ENCODE measurements at regions not wholly inside any gene's neighbourhood (a gene's known extent, or its start where the extent isn't known, plus 50 kb on each side); places are given as distances from the start of the nearest gene placed in this dataset.

GRCh38 chr15:95284933-95285421 lies 1045.5 kb upstream of the NR2F2 start:
- Histone ChIP-seq H3K4me2 (ENCODE audit: low read length) (no peak overlapping the region), H3K27me3 (ENCODE audit: control insufficient read depth, low read length) (no peaks in the 10 kb centered on the region), H3K9me3 (ENCODE audit: control insufficient read depth, insufficient read depth, low read length) (no peaks in the 10 kb centered on the region), H3K36me3 (ENCODE audit: control insufficient read depth, low read length) (no peaks in the 10 kb centered on the region), H4K20me1 (ENCODE audit: control insufficient read depth, insufficient read depth, low read depth, low read length) (no peaks in the 10 kb centered on the region), H3K4me1 (ENCODE audit: control insufficient read depth, low read length) (no peaks in the 10 kb centered on the region), H3K27ac (ENCODE audit: low read depth, low read length) (no peak overlapping the region), H3K9me2 (replicated peaks; ENCODE audit: control insufficient read depth, low read length) (no peaks in the 10 kb centered on the region), H3F3A (ENCODE audit: control insufficient read depth, insufficient read depth) (no peaks in the 10 kb centered on the region), H3K79me2 (ENCODE audit: control insufficient read depth, low read length) (no peaks in the 10 kb centered on the region), H3K4me3 (ENCODE audit: low read length) (no peak overlapping the region)
- no peak for TF ChIP-seq CTCF (IDR thresholded peaks at IDR 0.05; ENCODE audit: low read depth, low read length, poor library complexity, severe bottlenecking)
- no peak for TF ChIP-seq EZH2phosphoT487 (IDR thresholded peaks at IDR 0.05; ENCODE audit: borderline replicate concordance, low read length)

- Histone ChIP-seq H3K4me1 (ENCODE audit: control insufficient read depth, low read length) (no peaks in the 10 kb centered on the region), H3K9me2 (replicated peaks; ENCODE audit: control insufficient read depth, low read length) (no peaks in the 10 kb centered on the region), H3K4me2 (ENCODE audit: low read length) (no peak overlapping the region), H3F3A (ENCODE audit: control insufficient read depth, insufficient read depth) (no peaks in the 10 kb centered on the region), H3K79me2 (ENCODE audit: control insufficient read depth, low read length) (no peaks in the 10 kb centered on the region), H3K27ac (ENCODE audit: low read depth, low read length) (no peak overlapping the region), H3K27me3 (ENCODE audit: control insufficient read depth, low read length) (no peaks in the 10 kb centered on the region), H3K36me3 (ENCODE audit: control insufficient read depth, low read length) (no peaks in the 10 kb centered on the region), H3K4me3 (ENCODE audit: low read length) (no peak overlapping the region), H3K9me3 (ENCODE audit: control insufficient read depth, insufficient read depth, low read length) (no peaks in the 10 kb centered on the region), H4K20me1 (ENCODE audit: control insufficient read depth, insufficient read depth, low read depth, low read length) (no peaks in the 10 kb centered on the region)
- no peak for TF ChIP-seq CTCF (IDR thresholded peaks at IDR 0.05; ENCODE audit: low read depth, low read length, poor library complexity, severe bottlenecking)
- no peak for TF ChIP-seq EZH2phosphoT487 (IDR thresholded peaks at IDR 0.05; ENCODE audit: borderline replicate concordance, low read length)
Measured at GRCh38 chr15:95286352-95286880, 1044.1 kb upstream of the NR2F2 start.

GRCh38 chr15:95287720-95288103 lies 1042.8 kb upstream of the NR2F2 start:
- TF ChIP-seq CTCF (IDR thresholded peaks at IDR 0.05; ENCODE audit: low read depth, low read length, poor library complexity, severe bottlenecking) (no peak), EZH2phosphoT487 (IDR thresholded peaks at IDR 0.05; ENCODE audit: borderline replicate concordance, low read length) (no peak)

More at GRCh38 chr15:95287720-95288103, 1042.8 kb upstream of the NR2F2 start:
- Histone ChIP-seq H3K36me3 (ENCODE audit: control insufficient read depth, low read length) (no peaks in the 10 kb centered on the region), H3K4me1 (ENCODE audit: control insufficient read depth, low read length) (no peaks in the 10 kb centered on the region), H4K20me1 (ENCODE audit: control insufficient read depth, insufficient read depth, low read depth, low read length) (no peaks in the 10 kb centered on the region), H3K4me3 (ENCODE audit: low read length) (no peak overlapping the region), H3K79me2 (ENCODE audit: control insufficient read depth, low read length) (no peaks in the 10 kb centered on the region), H3K9me2 (replicated peaks; ENCODE audit: control insufficient read depth, low read length) (no peaks in the 10 kb centered on the region), H3F3A (ENCODE audit: control insufficient read depth, insufficient read depth) (no peaks in the 10 kb centered on the region), H3K27me3 (ENCODE audit: control insufficient read depth, low read length) (no peaks in the 10 kb centered on the region), H3K27ac (ENCODE audit: low read depth, low read length) (no peak overlapping the region), H3K4me2 (ENCODE audit: low read length) (no peak overlapping the region), H3K9me3 (ENCODE audit: control insufficient read depth, insufficient read depth, low read length) (no peaks in the 10 kb centered on the region)

Measured in DOHH2 (cell line).